HG03039 (cell line): ENCODE measurements at regions not wholly inside any gene's neighbourhood (a gene's known extent, or its start where the extent isn't known, plus 50 kb on each side); places are given as distances from the start of the nearest gene placed in this dataset.
A peak's percentile ranks its signal among the peaks of the same experiment; 100 is the strongest.

Source experiments
- ATAC-seq: cut with Tn5 transposase; IDR thresholded peaks from one replicate; pipeline ENCODE4 v1.9.1; 2021; ENCODE audit warnings: mild to moderate bottlenecking, moderate library complexity; ENCODE audit not compliant: unreplicated experiment

- no peak for ATAC-seq
Observed at GRCh38 chr9:99361817-99362216, 139.7 kb downstream of the SEC61B start.

GRCh38 chr9:99362321-99362720 lies 140.2 kb downstream of the SEC61B start:
- ATAC-seq: no peak

GRCh38 chr9:99363509-99363908 lies 141.4 kb downstream of the SEC61B start:
- ATAC-seq: no peak

- ATAC-seq: no peak
Observed at GRCh38 chr9:99365233-99365980, 143.3 kb downstream of the SEC61B start.

GRCh38 chr9:99366183-99366582 lies 144.1 kb downstream of the SEC61B start:
- ATAC-seq: no peak

GRCh38 chr9:99366621-99367020 lies 144.5 kb downstream of the SEC61B start:
- ATAC-seq: no peak

GRCh38 chr9:99368341-99369326 lies 146.6 kb downstream of the SEC61B start:
- peak; percentile 51 for ATAC-seq

- no peak for ATAC-seq
Observed at GRCh38 chr9:99369327-99369722, 147.2 kb downstream of the SEC61B start.

GRCh38 chr9:99370376-99370775 lies 148.3 kb downstream of the SEC61B start:
- no peak for ATAC-seq

- no peak for ATAC-seq
Observed at GRCh38 chr9:99371376-99371775, 149.3 kb downstream of the SEC61B start.

- no peak for ATAC-seq
Observed at GRCh38 chr9:99373912-99374311, 151.8 kb downstream of the SEC61B start.

- no peak for ATAC-seq
Observed at GRCh38 chr9:99374793-99375192, 152.7 kb downstream of the SEC61B start.

GRCh38 chr9:99375481-99375880 lies 153.4 kb downstream of the SEC61B start:
- ATAC-seq: no peak

GRCh38 chr9:99377790-99378775 lies 156.0 kb downstream of the SEC61B start:
- no peak for ATAC-seq

GRCh38 chr9:99383536-99383935 lies 161.5 kb downstream of the SEC61B start:
- ATAC-seq: no peak

- no peak for ATAC-seq
Observed at GRCh38 chr9:99385215-99385614, 163.1 kb downstream of the SEC61B start.

GRCh38 chr9:99385814-99386279 lies 163.8 kb downstream of the SEC61B start:
- ATAC-seq: no peak

- ATAC-seq: no peak
Observed at GRCh38 chr9:99387431-99387830, 165.3 kb downstream of the SEC61B start.

GRCh38 chr9:99389087-99390033 lies 167.3 kb downstream of the SEC61B start:
- ATAC-seq: no peak
